ENCODE measurements at regions not wholly inside any gene's neighbourhood (a gene's known extent, or its start where the extent isn't known, plus 50 kb on each side); places are given as distances from the start of the nearest gene placed in this dataset.
A peak's percentile ranks its signal among the peaks of the same experiment; 100 is the strongest.

GRCh38 chr17:36703860-36704266, 102.5 kb downstream of the MRM1 start:
- no peak for DNase-seq (ENCODE audit: low read depth)
- TF ChIP-seq, protein P1, sequence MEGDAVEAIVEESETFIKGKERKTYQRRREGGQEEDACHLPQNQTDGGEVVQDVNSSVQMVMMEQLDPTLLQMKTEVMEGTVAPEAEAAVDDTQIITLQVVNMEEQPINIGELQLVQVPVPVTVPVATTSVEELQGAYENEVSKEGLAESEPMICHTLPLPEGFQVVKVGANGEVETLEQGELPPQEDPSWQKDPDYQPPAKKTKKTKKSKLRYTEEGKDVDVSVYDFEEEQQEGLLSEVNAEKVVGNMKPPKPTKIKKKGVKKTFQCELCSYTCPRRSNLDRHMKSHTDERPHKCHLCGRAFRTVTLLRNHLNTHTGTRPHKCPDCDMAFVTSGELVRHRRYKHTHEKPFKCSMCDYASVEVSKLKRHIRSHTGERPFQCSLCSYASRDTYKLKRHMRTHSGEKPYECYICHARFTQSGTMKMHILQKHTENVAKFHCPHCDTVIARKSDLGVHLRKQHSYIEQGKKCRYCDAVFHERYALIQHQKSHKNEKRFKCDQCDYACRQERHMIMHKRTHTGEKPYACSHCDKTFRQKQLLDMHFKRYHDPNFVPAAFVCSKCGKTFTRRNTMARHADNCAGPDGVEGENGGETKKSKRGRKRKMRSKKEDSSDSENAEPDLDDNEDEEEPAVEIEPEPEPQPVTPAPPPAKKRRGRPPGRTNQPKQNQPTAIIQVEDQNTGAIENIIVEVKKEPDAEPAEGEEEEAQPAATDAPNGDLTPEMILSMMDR (conservative IDR thresholded peaks at IDR 0.05; ENCODE audit: low read depth, low read length), result no peak
- H3K4me3 ChIP-seq (ENCODE audit: low read length), result no peak overlapping the region

GRCh38 chr17:36705283-36705795, 104.0 kb downstream of the MRM1 start:
- no peak overlapping the region for H3K4me3 ChIP-seq (ENCODE audit: low read length)
- no peak for DNase-seq (ENCODE audit: low read depth)
- TF ChIP-seq, protein P1 (conservative IDR thresholded peaks at IDR 0.05; ENCODE audit: low read depth, low read length), result no peak

DNA sequence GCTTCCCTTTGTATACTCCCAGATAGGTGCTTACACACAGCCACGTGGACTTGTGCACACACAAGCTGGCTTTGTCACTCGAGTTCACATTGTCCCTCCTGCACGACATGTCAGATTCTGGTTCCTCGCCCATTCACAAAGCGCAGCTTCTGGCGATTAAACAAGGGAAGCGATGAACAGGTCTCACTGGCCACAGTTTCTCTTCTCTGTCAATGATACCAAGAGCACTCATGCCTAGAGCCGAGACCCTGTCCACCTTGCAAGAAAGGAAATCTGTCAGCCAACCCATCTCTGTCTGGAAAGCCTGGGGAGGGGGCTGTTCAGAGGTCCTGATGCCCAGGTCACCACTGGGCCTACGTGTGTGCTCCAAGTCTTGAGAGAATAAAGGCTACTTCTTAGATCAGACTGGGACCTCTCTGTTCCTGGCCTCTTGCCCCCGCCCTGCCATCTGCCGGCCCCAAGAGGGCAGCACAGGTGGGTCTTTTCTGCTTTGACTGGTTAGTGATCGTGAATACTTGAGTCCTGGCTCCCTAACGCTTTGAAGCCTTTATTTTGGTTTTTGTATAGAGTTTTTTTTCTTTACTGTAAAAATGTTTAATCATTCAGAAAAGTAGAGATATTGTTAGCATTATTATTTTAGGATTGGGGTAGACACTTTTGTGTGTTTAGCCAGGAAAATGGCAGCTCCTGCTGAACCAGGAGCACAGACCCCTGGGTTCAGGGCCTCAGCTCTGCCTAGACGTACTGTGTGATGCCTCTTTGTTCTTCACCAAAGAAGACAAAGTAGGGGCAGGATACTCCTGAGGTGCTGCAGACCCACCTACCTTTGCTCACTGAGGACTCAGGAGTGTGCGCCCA, 104.7 kb downstream of the MRM1 start:
- peak; percentile 8 for DNase-seq (ENCODE audit: low read depth)
- TF ChIP-seq, protein P1 (conservative IDR thresholded peaks at IDR 0.05; ENCODE audit: low read depth, low read length), result peak; percentile 86
- H3K4me3 ChIP-seq (ENCODE audit: low read length), result no peak overlapping the region

- no peak for DNase-seq (ENCODE audit: low read depth)
- TF ChIP-seq, protein P1 (conservative IDR thresholded peaks at IDR 0.05; ENCODE audit: low read depth, low read length), result no peak
- H3K4me3 ChIP-seq (ENCODE audit: low read length), result no peak overlapping the region
Observed at GRCh38 chr17:36707904-36708303, 106.5 kb downstream of the MRM1 start.

- no peak overlapping the region for H3K4me3 ChIP-seq (ENCODE audit: low read length)
- TF ChIP-seq, protein P1 (conservative IDR thresholded peaks at IDR 0.05; ENCODE audit: low read depth, low read length), result no peak
- DNase-seq (ENCODE audit: low read depth), result no peak
Observed at GRCh38 chr17:36714789-36715188, 113.4 kb downstream of the MRM1 start.

GRCh38 chr17:36715951-36716350, 114.6 kb downstream of the MRM1 start:
- no peak for DNase-seq (ENCODE audit: low read depth)
- H3K4me3 ChIP-seq (ENCODE audit: low read length), result no peak overlapping the region
- TF ChIP-seq, protein P1 (conservative IDR thresholded peaks at IDR 0.05; ENCODE audit: low read depth, low read length), result no peak

GRCh38 chr17:36717088-36717487, 115.7 kb downstream of the MRM1 start:
- DNase-seq (ENCODE audit: low read depth), result no peak
- TF ChIP-seq, protein P1 (conservative IDR thresholded peaks at IDR 0.05; ENCODE audit: low read depth, low read length), result no peak
- H3K4me3 ChIP-seq (ENCODE audit: low read length), result no peak overlapping the region

Measured in retinal pigment epithelial cell (primary cell).